Rectal smooth muscle tissue (tissue), 1 donor: ENCODE measurements at regions not wholly inside any gene's neighbourhood (a gene's known extent, or its start where the extent isn't known, plus 50 kb on each side); places are given as distances from the start of the nearest gene placed in this dataset.
A peak's percentile ranks its signal among the peaks of the same experiment; 100 is the strongest.

ENCODE experiments used
- H3K27ac ChIP-seq: one replicate; pipeline ENCODE4 v1.7.0; 2013; ENCODE audit warnings: low read depth, low read length, inconsistent platforms
- H3K27me3 ChIP-seq: one replicate; pipeline ENCODE4 v1.7.0; 2013; ENCODE audit warnings: low read length; ENCODE audit not compliant: control insufficient read depth, insufficient read depth
- H3K36me3 ChIP-seq: one replicate; pipeline ENCODE4 v1.7.0; 2013; ENCODE audit warnings: low read length; ENCODE audit not compliant: control insufficient read depth, insufficient read depth
- H3K4me1 ChIP-seq: one replicate; pipeline ENCODE4 v1.7.0; 2013; ENCODE audit warnings: low read length; ENCODE audit not compliant: control insufficient read depth, insufficient read depth
- H3K4me3 ChIP-seq: one replicate; pipeline ENCODE4 v1.7.0; 2013; ENCODE audit warnings: low read length
- H3K9ac ChIP-seq: one replicate; pipeline ENCODE4 v1.7.0; 2013; ENCODE audit warnings: low read length

- Histone ChIP-seq H3K36me3 (no peaks in the 10 kb centered on the region), H3K27ac (peak overlapping the region; percentile 75), H3K27me3 (no peaks in the 10 kb centered on the region), H3K9ac (no peak overlapping the region), H3K4me1 (peaks cover 30% of the 10 kb centered on the region), H3K4me3 (no peak overlapping the region)
Observed at GRCh38 chr1:244965185-244966030, 101.1 kb upstream of the HNRNPU start.

- no peaks in the 10 kb centered on the region for H3K36me3 ChIP-seq
- no peaks in the 10 kb centered on the region for H3K27me3 ChIP-seq
- H3K27ac ChIP-seq = peak overlapping the region; percentile 75
- peak overlapping the region; percentile 34 for H3K4me3 ChIP-seq
- H3K9ac ChIP-seq = no peak overlapping the region
- peaks cover 30% of the 10 kb centered on the region for H3K4me1 ChIP-seq
Observed at GRCh38 chr1:244964112-244964971, 100.0 kb upstream of the HNRNPU start.

DNA sequence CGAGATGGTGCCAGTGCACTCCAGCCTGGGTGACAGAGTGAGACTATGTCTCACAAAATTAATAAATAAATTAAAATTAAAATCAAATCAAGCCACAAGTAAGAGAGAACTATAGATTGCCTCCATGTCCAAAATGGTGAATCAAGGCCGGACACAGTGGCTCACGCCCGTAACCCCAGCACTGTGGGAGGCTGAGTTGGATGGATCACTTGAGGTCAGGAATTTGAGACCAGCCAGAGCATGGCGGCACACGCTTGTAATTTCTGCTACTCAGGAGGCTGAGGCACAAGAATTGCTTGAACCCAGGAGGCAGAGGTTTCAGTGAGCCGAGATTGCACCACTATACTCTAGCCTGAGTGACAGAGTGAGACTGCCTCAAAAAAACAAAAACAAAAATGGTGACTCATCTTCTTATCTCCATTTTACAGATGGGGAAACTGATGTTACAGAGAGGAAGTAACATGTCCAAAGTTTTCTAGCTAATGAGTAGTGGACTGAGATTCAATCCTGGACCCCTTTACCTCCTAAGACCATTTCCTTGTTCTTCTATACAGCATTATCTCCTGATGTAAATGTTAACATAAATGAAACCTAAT, 99.0 kb upstream of the HNRNPU start:
- no peaks in the 10 kb centered on the region for H3K27me3 ChIP-seq
- peaks cover 22% of the 10 kb centered on the region for H3K4me1 ChIP-seq
- H3K27ac ChIP-seq = peak overlapping the region; percentile 75
- no peak overlapping the region for H3K9ac ChIP-seq
- no peaks in the 10 kb centered on the region for H3K36me3 ChIP-seq
- no peak overlapping the region for H3K4me3 ChIP-seq

- Histone ChIP-seq H3K4me1 (peaks cover 19% of the 10 kb centered on the region), H3K27ac (no peak overlapping the region), H3K9ac (no peak overlapping the region), H3K27me3 (no peaks in the 10 kb centered on the region), H3K36me3 (no peaks in the 10 kb centered on the region), H3K4me3 (no peak overlapping the region)
Observed at GRCh38 chr1:244962130-244962529, 97.8 kb upstream of the HNRNPU start.

- Histone ChIP-seq H3K36me3 (no peaks in the 10 kb centered on the region), H3K27ac (no peak overlapping the region), H3K27me3 (no peaks in the 10 kb centered on the region), H3K4me1 (peaks cover 19% of the 10 kb centered on the region), H3K9ac (no peak overlapping the region), H3K4me3 (no peak overlapping the region)
Observed at GRCh38 chr1:244960904-244961303, 96.6 kb upstream of the HNRNPU start.

DNA sequence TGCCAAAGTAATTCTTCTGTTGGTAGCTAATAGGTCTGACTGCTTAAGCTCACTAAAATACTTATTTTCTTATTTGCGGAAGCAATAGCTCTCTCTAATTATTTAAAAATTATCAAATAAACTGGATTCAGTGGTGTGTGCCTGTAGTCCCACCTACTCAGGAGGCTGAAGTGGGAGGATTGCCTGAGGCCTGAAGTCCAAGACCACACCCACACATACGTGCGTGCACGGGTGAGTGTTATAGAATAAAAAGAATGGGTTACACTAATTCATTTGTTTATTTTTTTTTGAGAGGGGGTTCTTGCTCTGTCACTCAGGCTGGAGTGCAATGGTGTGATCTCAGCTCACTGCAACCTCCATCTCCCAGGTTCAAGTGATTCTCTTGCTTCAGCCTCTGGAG, 94.2 kb upstream of the HNRNPU start:
- no peaks in the 10 kb centered on the region for H3K36me3 ChIP-seq
- no peaks in the 10 kb centered on the region for H3K27me3 ChIP-seq
- H3K27ac ChIP-seq = no peak overlapping the region

DNA sequence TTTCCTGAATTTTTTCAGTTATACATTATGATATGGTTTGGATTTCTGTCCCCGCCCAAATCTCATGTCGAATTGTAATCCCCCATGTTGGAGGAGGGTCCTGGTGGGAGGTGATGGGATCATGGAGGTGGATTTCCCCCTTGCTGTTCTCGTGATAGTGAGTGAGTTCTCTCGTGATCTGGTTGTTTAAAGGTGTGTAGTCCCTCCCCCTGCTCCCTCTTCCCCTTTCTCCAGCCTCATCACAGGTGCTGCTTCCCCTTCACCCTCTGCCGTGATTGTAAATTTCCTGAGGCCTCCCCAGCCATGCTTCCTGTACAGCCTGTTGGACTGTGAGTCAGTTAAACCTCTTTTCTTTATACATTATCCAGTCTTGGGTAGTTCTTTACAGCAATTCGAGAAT, 93.2 kb upstream of the HNRNPU start:
- H3K27ac ChIP-seq = no peak overlapping the region
- no peak overlapping the region for H3K4me3 ChIP-seq
- no peaks in the 10 kb centered on the region for H3K36me3 ChIP-seq
- H3K27me3 ChIP-seq = no peaks in the 10 kb centered on the region
- no peak overlapping the region for H3K9ac ChIP-seq
- peaks cover 5% of the 10 kb centered on the region for H3K4me1 ChIP-seq

More for the DNA sequence above, 94.2 kb upstream of the HNRNPU start:
- H3K9ac ChIP-seq = no peak overlapping the region
- peaks cover 9% of the 10 kb centered on the region for H3K4me1 ChIP-seq
- no peak overlapping the region for H3K4me3 ChIP-seq

DNA sequence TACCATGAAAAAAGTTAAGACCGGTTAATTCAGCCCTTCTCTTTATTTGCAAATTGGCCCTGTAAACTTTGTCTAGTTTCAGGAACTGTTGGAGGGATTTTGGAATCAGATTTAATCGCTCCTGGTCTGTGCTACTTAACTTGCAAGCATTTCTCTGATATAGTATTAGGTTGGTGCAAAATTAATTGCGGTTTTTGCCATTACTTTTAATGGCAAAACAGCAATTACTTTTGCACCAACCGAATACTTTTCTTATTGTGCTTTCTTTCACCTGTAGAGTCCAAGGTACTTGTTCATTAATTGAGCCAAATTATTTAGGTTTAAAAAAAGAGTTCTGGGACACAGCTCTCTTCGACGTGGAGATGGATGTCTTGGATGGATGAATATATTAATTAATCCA, 92.8 kb upstream of the HNRNPU start:
- Histone ChIP-seq H3K4me3 (no peak overlapping the region), H3K36me3 (no peaks in the 10 kb centered on the region), H3K9ac (no peak overlapping the region), H3K27me3 (no peaks in the 10 kb centered on the region), H3K4me1 (peaks cover 5% of the 10 kb centered on the region), H3K27ac (no peak overlapping the region)

DNA sequence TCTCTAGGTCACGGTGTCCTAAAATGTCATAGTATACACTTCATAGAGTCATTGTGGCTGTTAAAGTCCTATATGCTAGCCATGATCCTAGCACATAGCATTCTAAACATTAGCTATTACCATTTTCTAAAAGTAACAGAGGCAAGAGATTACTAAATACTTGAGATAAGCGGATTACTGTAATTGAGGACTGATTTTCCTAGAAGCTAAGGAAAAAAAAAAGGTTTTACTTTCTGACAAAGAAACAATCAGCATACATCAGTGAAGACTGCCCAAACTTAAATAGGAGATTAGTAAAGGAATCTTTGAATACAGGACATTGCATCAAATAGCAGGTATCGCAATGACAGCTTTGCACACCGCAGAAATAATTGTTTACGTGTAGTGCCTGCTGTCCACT, 91.3 kb upstream of the HNRNPU start:
- Histone ChIP-seq H3K27ac (no peak overlapping the region), H3K4me3 (no peak overlapping the region), H3K36me3 (no peaks in the 10 kb centered on the region), H3K4me1 (peaks cover 5% of the 10 kb centered on the region), H3K9ac (no peak overlapping the region), H3K27me3 (no peaks in the 10 kb centered on the region)

DNA sequence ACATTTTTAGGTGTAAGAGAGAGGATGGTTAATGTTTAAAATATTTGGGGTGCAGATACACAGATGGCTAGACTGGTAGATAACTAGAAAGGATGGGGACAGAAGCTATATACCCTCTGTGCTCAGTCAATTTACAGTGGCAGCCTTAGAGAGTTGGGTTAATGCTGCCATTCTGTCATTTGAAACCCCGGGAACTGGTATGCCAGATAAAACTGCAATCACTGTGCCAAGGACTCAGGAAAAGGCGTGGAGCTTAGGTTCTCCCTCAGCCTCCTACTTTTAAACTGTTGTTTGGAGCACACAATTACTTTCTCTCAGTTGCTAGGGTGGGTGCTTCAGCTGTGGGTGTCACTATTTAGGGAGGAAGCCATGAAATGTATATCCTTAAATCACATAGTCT, 90.0 kb upstream of the HNRNPU start:
- Histone ChIP-seq H3K9ac (no peak overlapping the region), H3K27ac (no peak overlapping the region)

DNA sequence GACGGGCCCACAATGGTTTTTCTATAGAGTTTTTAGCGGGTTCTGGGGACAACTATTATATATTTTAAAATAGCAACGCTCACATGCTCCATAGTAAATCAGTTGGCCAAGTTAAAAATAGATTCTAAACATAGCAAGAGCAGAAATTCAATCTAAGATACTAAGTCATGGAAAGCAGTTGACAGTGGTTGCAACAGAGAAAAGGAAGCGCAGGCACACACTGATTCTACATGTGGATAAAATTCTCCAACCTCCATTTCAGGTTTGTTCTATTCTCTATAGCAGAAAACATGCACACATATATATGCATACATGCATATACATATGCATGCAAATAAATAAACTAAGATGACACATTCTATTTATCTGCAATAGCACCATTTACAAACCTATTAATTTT, 89.6 kb upstream of the HNRNPU start:
- no peak overlapping the region for H3K4me3 ChIP-seq
- no peak overlapping the region for H3K9ac ChIP-seq
- no peaks in the 10 kb centered on the region for H3K27me3 ChIP-seq
- no peak overlapping the region for H3K27ac ChIP-seq
- H3K4me1 ChIP-seq = peaks cover 5% of the 10 kb centered on the region
- no peaks in the 10 kb centered on the region for H3K36me3 ChIP-seq

More for the DNA sequence above, 90.0 kb upstream of the HNRNPU start:
- Histone ChIP-seq H3K27me3 (no peaks in the 10 kb centered on the region), H3K4me1 (peaks cover 5% of the 10 kb centered on the region), H3K36me3 (no peaks in the 10 kb centered on the region), H3K4me3 (no peak overlapping the region)

DNA sequence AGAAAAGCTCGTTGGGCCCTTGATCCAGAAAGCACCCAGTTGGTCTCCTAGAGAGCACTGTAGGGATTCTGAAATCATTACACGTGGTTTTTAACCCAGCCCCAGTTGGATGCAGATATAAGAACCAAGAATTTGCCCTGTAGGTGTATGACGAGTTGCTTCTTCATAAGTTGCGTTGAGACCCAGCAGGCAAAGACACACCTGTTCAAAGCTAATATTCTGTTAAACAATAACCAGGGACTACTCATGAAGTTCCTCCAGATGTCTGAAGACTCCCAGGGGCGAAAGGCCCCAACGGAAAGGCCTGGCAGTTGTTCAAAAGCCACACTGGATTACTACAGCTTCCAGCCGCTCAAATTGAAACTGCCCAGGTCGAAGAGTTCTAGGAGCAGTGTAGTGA, 88.6 kb upstream of the HNRNPU start:
- Histone ChIP-seq H3K4me1 (peaks cover 5% of the 10 kb centered on the region), H3K4me3 (no peak overlapping the region), H3K36me3 (no peaks in the 10 kb centered on the region), H3K9ac (no peak overlapping the region), H3K27ac (no peak overlapping the region), H3K27me3 (no peaks in the 10 kb centered on the region)
